A673 (cell line): ENCODE measurements at regions not wholly inside any gene's neighbourhood (a gene's known extent, or its start where the extent isn't known, plus 50 kb on each side); places are given as distances from the start of the nearest gene placed in this dataset.

ENCODE experiments used
- BruUV-seq: library from RNA; stranded (reverse); fragments of 400-500 nt; replicated peaks from 2 replicates; lab custom pipeline; 2021; lab: Mats Ljungman, UMichigan
- CTCF ChIA-PET: fragments of 300-600 bp; sonication (Branson Sonifier 250); formaldehyde crosslinking; loops from one replicate; lab custom pipeline; 2022; ENCODE audit warnings: antibody characterized with exemption; lab: Charles Lee
- POLR2A ChIA-PET: fragments of 300-600 bp; sonication (Branson Sonifier 250); formaldehyde crosslinking; loops from one replicate; lab custom pipeline; 2022; ENCODE audit warnings: antibody characterized with exemption; ENCODE audit not compliant: low non-redundant PET; lab: Charles Lee
- DNase-seq: peaks from one replicate; pipeline ENCODE4 v3.0.0-alpha.2; 2015; ENCODE audit warnings: low spot score
- H3K27ac ChIP-seq: fragments of 200-600 bp; sonication (generic); 2 replicates; pipeline ENCODE4 v1.5.1; 2016; ENCODE audit warnings: mixed run types, low read depth, mild to moderate bottlenecking, mixed read lengths, antibody characterized with exemption, low read length; ENCODE audit not compliant: poor library complexity, severe bottlenecking
- H3K27me3 ChIP-seq: fragments of 200-600 bp; sonication (generic); replicated peaks from 2 replicates; pipeline ENCODE4 v1.6.1; 2017; ENCODE audit warnings: mixed run types, low read depth, mild to moderate bottlenecking, mixed read lengths, antibody characterized with exemption, low read length; ENCODE audit not compliant: insufficient read depth, poor library complexity
- H3K36me3 ChIP-seq: fragments of 200-600 bp; sonication (generic); 2 replicates; pipeline ENCODE4 v1.6.1; 2016; ENCODE audit warnings: mixed run types, mild to moderate bottlenecking, mixed read lengths, antibody characterized with exemption, low read length; ENCODE audit not compliant: insufficient read depth, poor library complexity, severe bottlenecking
- H3K4me1 ChIP-seq: fragments of 200-600 bp; sonication (generic); 2 replicates; pipeline ENCODE4 v1.6.1; 2017; ENCODE audit warnings: mixed run types, mild to moderate bottlenecking, mixed read lengths, antibody characterized with exemption, low read length; ENCODE audit not compliant: insufficient read depth, poor library complexity, severe bottlenecking
- H3K4me3 ChIP-seq: fragments of 200-600 bp; sonication (generic); 2 replicates; pipeline ENCODE4 v1.5.1; 2016; ENCODE audit warnings: low read depth, mixed run types, mild to moderate bottlenecking, mixed read lengths, low read length; ENCODE audit not compliant: poor library complexity, severe bottlenecking
- H3K9me3 ChIP-seq: fragments of 200-600 bp; sonication (generic); 2 replicates; pipeline ENCODE4 v1.6.1; 2016; ENCODE audit warnings: mixed run types, low read depth, mild to moderate bottlenecking, mixed read lengths, antibody characterized with exemption, low read length; ENCODE audit not compliant: poor library complexity, severe bottlenecking
- CTCF ChIP-seq: fragments of 300-800, 200-600 bp; sonication (generic); conservative IDR thresholded peaks from 2 replicates; pipeline ENCODE4 v1.5.1; 2017; ENCODE audit warnings: low read depth, mild to moderate bottlenecking, antibody characterized with exemption, low read length, moderate library complexity, mixed read lengths
- EZH2 ChIP-seq: fragments of 200-600 bp; sonication (generic); IDR thresholded peaks from 2 replicates; pipeline ENCODE4 v1.6.1; 2017; ENCODE audit warnings: borderline replicate concordance, low read depth, mild to moderate bottlenecking, mixed read lengths, antibody characterized with exemption, low read length; ENCODE audit not compliant: poor library complexity, severe bottlenecking
- intact Hi-C: fragments of 100-400 bp; cut with micrococcal nuclease; formaldehyde crosslinking; loops from one replicate; pipeline ENCODE4 v1.10.0; 2022; ENCODE audit not compliant: unreplicated experiment

DNA sequence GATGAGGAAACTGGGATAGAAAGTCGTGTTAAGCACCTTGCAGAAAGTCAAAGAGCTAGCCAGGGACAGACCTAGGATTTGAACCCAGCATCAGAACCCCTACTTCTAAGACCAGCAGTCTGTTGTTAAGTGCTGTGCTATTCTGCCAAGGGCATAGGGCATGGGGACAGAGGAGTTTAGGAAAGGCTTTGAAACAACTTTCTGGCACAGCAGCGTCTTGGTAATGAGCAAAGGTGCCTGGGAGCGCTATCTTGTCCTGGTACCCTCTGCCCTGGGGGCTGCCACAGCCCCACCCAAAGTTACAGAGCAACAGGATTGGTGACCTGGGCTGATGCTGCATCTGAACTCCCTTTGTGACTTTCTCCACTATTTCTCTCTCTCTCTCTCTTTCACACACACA is 1108.1 kb downstream of the BCL11B start:
- DNase-seq = no peak
- ChIA-PET CTCF (no interaction called here), POLR2A (no interaction called here)
- Histone ChIP-seq H3K36me3 (no peaks in the 10 kb centered on the region), H3K4me3 (no peak overlapping the region), H3K27me3 (no peaks in the 10 kb centered on the region), H3K9me3 (no peaks in the 10 kb centered on the region), H3K4me1 (no peaks in the 10 kb centered on the region), H3K27ac (no peak overlapping the region)
- TF ChIP-seq CTCF (no peak), EZH2 (no peak)
- BruUV-seq = no TSS peak
- intact Hi-C loops = no loop called here

GRCh38 chr14:98165976-98166375 is 1106.0 kb downstream of the BCL11B start:
- H3K4me3 ChIP-seq = no peak overlapping the region
- H3K9me3 ChIP-seq = no peaks in the 10 kb centered on the region
- H3K4me1 ChIP-seq = no peaks in the 10 kb centered on the region
- intact Hi-C loops = no loop called here
- POLR2A ChIA-PET = no interaction called here
- TF ChIP-seq CTCF = no peak
- TF ChIP-seq EZH2 = no peak
- CTCF ChIA-PET = no interaction called here
- no TSS peak for BruUV-seq
- H3K27ac ChIP-seq = no peak overlapping the region
- H3K27me3 ChIP-seq = no peaks in the 10 kb centered on the region
- no peaks in the 10 kb centered on the region for H3K36me3 ChIP-seq
- DNase-seq = no peak

GRCh38 chr14:98167275-98167674 is 1104.7 kb downstream of the BCL11B start:
- Histone ChIP-seq H3K36me3 (no peaks in the 10 kb centered on the region), H3K4me1 (no peaks in the 10 kb centered on the region), H3K9me3 (no peaks in the 10 kb centered on the region), H3K27me3 (no peaks in the 10 kb centered on the region), H3K4me3 (no peak overlapping the region), H3K27ac (no peak overlapping the region)
- POLR2A ChIA-PET = no interaction called here
- DNase-seq = no peak
- no TSS peak for BruUV-seq
- no peak for TF ChIP-seq CTCF
- no peak for TF ChIP-seq EZH2
- CTCF ChIA-PET = no interaction called here
- intact Hi-C loops = no loop called here
